ENCODE measurements at regions not wholly inside any gene's neighbourhood (a gene's known extent, or its start where the extent isn't known, plus 50 kb on each side); places are given as distances from the start of the nearest gene placed in this dataset.

GRCh38 chr3:159726231-159726964 is 262.2 kb upstream of the IL12A start:
- Histone ChIP-seq H3K27me3 (ENCODE audit: insufficient read depth, low read length) (no peaks in the 10 kb centered on the region), H3K4me1 (ENCODE audit: insufficient read depth, low read length) (no peaks in the 10 kb centered on the region), H3K4me3 (ENCODE audit: low read length in 2 of 2) (no peak overlapping the region), H3K36me3 (ENCODE audit: insufficient read depth, low read length) (no peaks in the 10 kb centered on the region), H3K27ac (ENCODE audit: low read depth, low read length) (no peak overlapping the region), H3K9me3 (ENCODE audit: control insufficient read depth in 1 of 2, low read length in 2 of 2) (no peaks in the 10 kb centered on the region)
- peaks cover 0 to 2% (median 0%) of the 10 kb centered on the region in 8 donors for H3K9me3 Mint-ChIP-seq
- H3K4me3 Mint-ChIP-seq: no peak overlapping the region
- no peak for DNase-seq
- no peaks in the 10 kb centered on the region for H3K36me3 Mint-ChIP-seq
- ChIA-PET CTCF (ENCODE audit: partially characterized antibody) (no interaction called here), POLR2A (ENCODE audit: partially characterized antibody) (no interaction called here)
- intact Hi-C loops (cut with micrococcal nuclease): no loop called here
- no peaks in the 10 kb centered on the region for H3K27me3 Mint-ChIP-seq
- H3K27ac Mint-ChIP-seq: no peak overlapping the region
- no peaks in the 10 kb centered on the region for H3K4me1 Mint-ChIP-seq

DNA sequence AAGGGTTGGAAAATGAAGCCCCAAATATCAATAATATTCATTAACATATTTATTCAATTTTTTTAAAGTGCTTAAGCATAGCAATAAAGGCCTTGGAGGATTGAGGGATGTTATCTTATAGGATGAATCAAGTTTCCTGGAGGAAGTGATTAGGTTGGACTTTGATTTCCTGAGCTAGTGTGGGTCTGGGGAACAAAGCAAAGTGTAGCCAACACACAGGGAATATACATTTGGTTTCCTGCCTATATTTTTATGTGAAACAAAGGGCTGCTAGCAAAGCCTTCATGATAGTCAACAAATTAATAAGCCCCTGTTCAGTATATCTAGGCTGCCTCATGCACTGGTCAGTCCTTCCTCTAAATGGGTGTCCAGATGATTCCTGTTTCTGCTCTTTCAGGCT is 261.1 kb upstream of the IL12A start:
- intact Hi-C loops (cut with micrococcal nuclease): no loop called here
- no peaks in the 10 kb centered on the region for H3K36me3 Mint-ChIP-seq

DNA sequence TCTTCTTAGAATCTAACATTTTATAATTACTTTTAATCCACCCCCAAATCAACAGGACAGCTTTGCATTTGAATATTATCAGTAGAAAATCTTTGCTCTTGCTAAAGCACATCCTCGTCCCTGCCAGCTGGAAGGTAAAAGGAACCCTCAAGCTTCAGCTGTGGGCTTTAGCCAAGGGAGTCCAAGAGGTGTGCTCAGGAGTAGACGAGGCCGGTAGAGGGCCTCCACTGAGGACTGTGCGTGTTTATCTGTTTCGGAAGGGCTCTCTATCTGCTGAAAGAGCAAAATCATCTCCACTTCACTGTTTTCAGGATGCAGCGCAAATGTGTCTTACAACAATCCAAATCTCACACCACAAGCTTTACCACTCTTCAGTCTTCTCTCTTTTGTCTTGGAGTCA is 257.4 kb upstream of the IL12A start:
- no peaks in the 10 kb centered on the region for H3K27me3 ChIP-seq (ENCODE audit: insufficient read depth, low read length)
- no peaks in the 10 kb centered on the region for H3K9me3 ChIP-seq (ENCODE audit: control insufficient read depth in 1 of 2, low read length in 2 of 2)
- CTCF ChIA-PET (ENCODE audit: partially characterized antibody): no interaction called here
- no peak overlapping the region for H3K27ac ChIP-seq (ENCODE audit: low read depth, low read length)
- no peak overlapping the region for H3K4me3 ChIP-seq (ENCODE audit: low read length in 2 of 2)
- POLR2A ChIA-PET (ENCODE audit: partially characterized antibody): no interaction called here
- no peaks in the 10 kb centered on the region for H3K4me1 Mint-ChIP-seq
- DNase-seq: no peak
- H3K9me3 Mint-ChIP-seq: peaks cover 0 to 3% (median 0%) of the 10 kb centered on the region in 8 donors
- peaks cover 0 to 1% of the 10 kb centered on the region in 2 donors for H3K27me3 Mint-ChIP-seq
- H3K36me3 ChIP-seq (ENCODE audit: insufficient read depth, low read length): no peaks in the 10 kb centered on the region
- no peaks in the 10 kb centered on the region for H3K4me1 ChIP-seq (ENCODE audit: insufficient read depth, low read length)
- H3K27ac Mint-ChIP-seq: peak overlapping the region in 1 of 7 donors; percentile 21
- H3K4me3 Mint-ChIP-seq: no peak overlapping the region
- H3K36me3 Mint-ChIP-seq: no peaks in the 10 kb centered on the region
- intact Hi-C loops (cut with micrococcal nuclease): no loop called here

More for the DNA sequence above, 261.1 kb upstream of the IL12A start:
- Mint-ChIP-seq H3K4me1 (no peaks in the 10 kb centered on the region), H3K27ac (no peak overlapping the region), H3K4me3 (no peak overlapping the region), H3K9me3 (peaks cover 0 to 2% (median 0%) of the 10 kb centered on the region in 8 donors), H3K27me3 (no peaks in the 10 kb centered on the region)
- CTCF ChIA-PET (ENCODE audit: partially characterized antibody): no interaction called here
- Histone ChIP-seq H3K9me3 (ENCODE audit: control insufficient read depth in 1 of 2, low read length in 2 of 2) (no peaks in the 10 kb centered on the region), H3K4me1 (ENCODE audit: insufficient read depth, low read length) (no peaks in the 10 kb centered on the region), H3K4me3 (ENCODE audit: low read length in 2 of 2) (no peak overlapping the region), H3K27me3 (ENCODE audit: insufficient read depth, low read length) (no peaks in the 10 kb centered on the region), H3K27ac (ENCODE audit: low read depth, low read length) (no peak overlapping the region), H3K36me3 (ENCODE audit: insufficient read depth, low read length) (no peaks in the 10 kb centered on the region)
- POLR2A ChIA-PET (ENCODE audit: partially characterized antibody): no interaction called here
- DNase-seq: no peak

DNA sequence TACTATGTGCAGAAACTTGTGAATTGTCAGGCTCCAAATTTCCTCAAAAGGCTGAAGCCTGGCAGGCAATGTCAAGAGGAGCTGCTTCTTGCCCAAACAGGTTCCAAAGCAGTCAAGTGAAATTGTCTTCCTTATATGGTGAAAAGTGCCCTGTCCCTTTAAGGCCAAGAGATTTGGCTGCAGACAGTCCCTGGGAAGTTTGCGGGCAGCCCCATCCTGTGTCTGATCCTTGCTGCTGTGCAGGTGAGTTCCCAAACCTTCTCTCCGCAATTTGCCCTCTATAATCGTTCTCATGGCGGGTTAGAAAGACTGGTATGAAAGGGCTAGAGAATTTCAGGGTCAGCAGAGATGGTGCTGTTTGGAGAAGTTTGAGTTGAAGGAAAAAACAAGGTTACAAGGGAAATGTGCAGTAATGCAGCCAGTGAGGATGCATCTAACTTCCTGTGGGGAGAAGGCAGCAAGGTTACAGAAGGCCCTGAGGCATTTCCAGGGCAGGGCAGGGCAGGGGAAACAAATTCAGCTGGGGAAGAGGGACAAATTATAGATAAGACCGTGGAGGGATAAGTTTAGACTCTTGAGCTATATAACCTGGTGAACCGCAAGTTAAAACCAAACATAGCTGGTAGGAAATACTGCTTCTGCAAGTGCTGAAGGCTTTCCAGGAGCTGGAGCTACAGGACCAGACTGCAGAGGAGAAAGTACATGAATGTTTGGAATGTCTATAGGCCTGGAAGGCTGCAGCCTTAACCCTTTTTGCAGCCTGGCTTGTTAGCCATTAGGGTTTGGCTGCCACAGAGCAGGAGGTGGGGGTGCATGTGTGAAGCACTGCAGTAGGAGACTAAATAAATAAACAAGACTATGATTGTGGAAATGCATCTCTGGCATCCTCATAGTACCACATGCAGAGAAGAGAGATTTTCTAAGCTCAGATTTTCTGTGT is 256.2 kb upstream of the IL12A start:
- POLR2A ChIA-PET (ENCODE audit: partially characterized antibody): no interaction called here
- no peaks in the 10 kb centered on the region for H3K9me3 ChIP-seq (ENCODE audit: control insufficient read depth in 1 of 2, low read length in 2 of 2)
- Mint-ChIP-seq H3K27me3 (peaks cover 0 to 1% of the 10 kb centered on the region in 2 donors), H3K36me3 (no peaks in the 10 kb centered on the region), H3K27ac (no peak overlapping the region), H3K4me3 (no peak overlapping the region), H3K4me1 (no peaks in the 10 kb centered on the region), H3K9me3 (peaks cover 0 to 3% (median 0%) of the 10 kb centered on the region in 8 donors)
- H3K27ac ChIP-seq (ENCODE audit: low read depth, low read length): no peak overlapping the region
- no peak overlapping the region for H3K4me3 ChIP-seq (ENCODE audit: low read length in 2 of 2)
- CTCF ChIA-PET (ENCODE audit: partially characterized antibody): no interaction called here
- intact Hi-C loops (cut with micrococcal nuclease): no loop called here
- no peaks in the 10 kb centered on the region for H3K27me3 ChIP-seq (ENCODE audit: insufficient read depth, low read length)
- no peaks in the 10 kb centered on the region for H3K36me3 ChIP-seq (ENCODE audit: insufficient read depth, low read length)
- H3K4me1 ChIP-seq (ENCODE audit: insufficient read depth, low read length): no peaks in the 10 kb centered on the region
- DNase-seq: no peak

GRCh38 chr3:159733194-159733860 is 255.3 kb upstream of the IL12A start:
- Histone ChIP-seq H3K9me3 (ENCODE audit: control insufficient read depth in 1 of 2, low read length in 2 of 2) (no peaks in the 10 kb centered on the region), H3K4me3 (ENCODE audit: low read length in 2 of 2) (no peak overlapping the region), H3K27ac (ENCODE audit: low read depth, low read length) (no peak overlapping the region), H3K27me3 (ENCODE audit: insufficient read depth, low read length) (no peaks in the 10 kb centered on the region), H3K36me3 (ENCODE audit: insufficient read depth, low read length) (no peaks in the 10 kb centered on the region), H3K4me1 (ENCODE audit: insufficient read depth, low read length) (no peaks in the 10 kb centered on the region)
- Mint-ChIP-seq H3K27me3 (peaks cover 1 to 3% of the 10 kb centered on the region in 2 donors), H3K4me1 (no peaks in the 10 kb centered on the region), H3K4me3 (no peak overlapping the region), H3K36me3 (no peaks in the 10 kb centered on the region), H3K27ac (no peak overlapping the region), H3K9me3 (peaks cover 0 to 3% (median 0%) of the 10 kb centered on the region in 8 donors)
- no peak for DNase-seq
- intact Hi-C loops (cut with micrococcal nuclease): no loop called here
- ChIA-PET CTCF (ENCODE audit: partially characterized antibody) (no interaction called here), POLR2A (ENCODE audit: partially characterized antibody) (no interaction called here)

DNA sequence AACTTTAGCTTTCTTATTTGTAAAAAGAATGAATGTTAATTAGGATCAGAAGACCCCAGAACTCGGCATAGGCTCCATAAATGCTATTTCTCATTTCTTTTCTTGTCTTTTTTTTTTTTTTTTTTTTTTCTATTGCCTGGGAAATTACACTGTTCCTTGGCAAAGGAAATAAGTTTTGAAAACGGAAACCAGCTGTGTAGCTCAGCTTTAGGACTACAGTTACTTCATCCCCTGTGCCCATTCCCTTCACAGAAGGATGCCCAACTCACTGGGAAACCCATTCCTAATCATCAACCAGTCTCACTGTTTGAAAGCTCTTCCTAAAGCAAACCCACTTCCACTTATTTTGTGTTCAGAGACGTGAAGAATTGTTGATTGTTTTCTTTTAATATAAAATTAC is 254.0 kb upstream of the IL12A start:
- CTCF ChIA-PET (ENCODE audit: partially characterized antibody): no interaction called here
- no peak overlapping the region for H3K27ac Mint-ChIP-seq
- POLR2A ChIA-PET (ENCODE audit: partially characterized antibody): no interaction called here

DNA sequence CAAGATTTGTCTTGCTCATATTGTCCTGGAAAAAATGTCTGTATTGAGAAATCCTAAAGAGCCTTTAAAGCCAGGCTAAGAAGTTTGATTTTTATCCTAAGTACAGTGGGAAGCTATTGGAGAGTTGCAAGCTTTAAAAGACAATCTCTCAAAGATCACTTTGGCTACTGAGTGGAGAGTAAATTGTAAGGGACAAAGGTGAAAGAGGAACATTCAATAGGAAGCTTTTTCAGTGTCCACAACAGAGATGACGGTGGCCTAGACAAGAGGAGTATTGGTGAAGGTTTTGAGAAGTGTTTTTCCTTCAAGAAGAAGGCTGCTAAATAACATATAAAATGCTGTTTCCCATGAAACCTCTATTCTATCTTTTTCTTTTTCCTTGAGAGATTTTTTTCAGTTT is 249.5 kb upstream of the IL12A start:
- H3K27me3 ChIP-seq (ENCODE audit: insufficient read depth, low read length): no peaks in the 10 kb centered on the region
- no peaks in the 10 kb centered on the region for H3K4me1 ChIP-seq (ENCODE audit: insufficient read depth, low read length)
- Mint-ChIP-seq H3K27me3 (peaks cover 3 to 4% of the 10 kb centered on the region in 2 donors), H3K4me3 (no peak overlapping the region), H3K36me3 (no peaks in the 10 kb centered on the region), H3K9me3 (peaks cover 0 to 3% (median 0%) of the 10 kb centered on the region in 8 donors), H3K27ac (no peak overlapping the region), H3K4me1 (no peaks in the 10 kb centered on the region)
- no peak overlapping the region for H3K27ac ChIP-seq (ENCODE audit: low read depth, low read length)
- H3K9me3 ChIP-seq (ENCODE audit: control insufficient read depth in 1 of 2, low read length in 2 of 2): no peaks in the 10 kb centered on the region
- ChIA-PET POLR2A (ENCODE audit: partially characterized antibody) (no interaction called here), CTCF (ENCODE audit: partially characterized antibody) (no interaction called here)
- no peak overlapping the region for H3K4me3 ChIP-seq (ENCODE audit: low read length in 2 of 2)
- H3K36me3 ChIP-seq (ENCODE audit: insufficient read depth, low read length): no peaks in the 10 kb centered on the region
- DNase-seq: no peak
- intact Hi-C loops (cut with micrococcal nuclease): no loop called here

More for the DNA sequence above, 254.0 kb upstream of the IL12A start:
- H3K4me1 Mint-ChIP-seq: no peaks in the 10 kb centered on the region
- H3K36me3 ChIP-seq (ENCODE audit: insufficient read depth, low read length): no peaks in the 10 kb centered on the region
- no peak overlapping the region for H3K4me3 ChIP-seq (ENCODE audit: low read length in 2 of 2)
- no peak overlapping the region for H3K27ac ChIP-seq (ENCODE audit: low read depth, low read length)
- intact Hi-C loops (cut with micrococcal nuclease): no loop called here
- H3K9me3 Mint-ChIP-seq: peaks cover 0 to 1% (median 0%) of the 10 kb centered on the region in 8 donors
- H3K4me1 ChIP-seq (ENCODE audit: insufficient read depth, low read length): no peaks in the 10 kb centered on the region
- peaks cover 1 to 3% of the 10 kb centered on the region in 2 donors for H3K27me3 Mint-ChIP-seq
- no peak overlapping the region for H3K4me3 Mint-ChIP-seq
- H3K27me3 ChIP-seq (ENCODE audit: insufficient read depth, low read length): no peaks in the 10 kb centered on the region
- no peaks in the 10 kb centered on the region for H3K36me3 Mint-ChIP-seq
- no peaks in the 10 kb centered on the region for H3K9me3 ChIP-seq (ENCODE audit: control insufficient read depth in 1 of 2, low read length in 2 of 2)
- DNase-seq: no peak

All from CD4-positive, alpha-beta memory T cell (primary cell).